Naive thymus-derived CD4-positive, alpha-beta T cell (primary cell): ENCODE measurements at regions not wholly inside any gene's neighbourhood (a gene's known extent, or its start where the extent isn't known, plus 50 kb on each side); places are given as distances from the start of the nearest gene placed in this dataset.
A peak's percentile ranks its signal among the peaks of the same experiment; 100 is the strongest.

Source experiments
- ATAC-seq: fragments of 150-1000 bp; cut with Tn5 transposase; 2 replicates; pipeline ENCODE4 v1.10.0; 2021; ENCODE audit warnings: mild to moderate bottlenecking, moderate library complexity
- CTCF ChIA-PET: fragments of 350-600 bp; sonication (Branson Sonifier 250); formaldehyde crosslinking; loops from one replicate; lab custom pipeline; 2021; ENCODE audit warnings: antibody characterized with exemption; lab: Charles Lee
- POLR2A ChIA-PET: fragments of 350-600 bp; sonication (Branson Sonifier 250); formaldehyde crosslinking; loops from one replicate; lab custom pipeline; 2021; ENCODE audit warnings: antibody characterized with exemption, inconsistent platforms; lab: Charles Lee
- DNase-seq, 9 donors: peaks; one replicate each; pipeline versions ENCODE4 v3.0.0 to v3.0.0-alpha.2; 2020 to 2022; ENCODE audit warnings: mixed read lengths in 1 of 9
- H3K27ac ChIP-seq: one replicate; pipeline ENCODE4 v1.7.0; 2013; ENCODE audit warnings: mild to moderate bottlenecking, low read depth, low read length, moderate library complexity
- H3K27me3 ChIP-seq, 2 donors: one replicate each; pipeline ENCODE4 v1.7.0; 2013; ENCODE audit warnings: low read length in 2 of 2, mild to moderate bottlenecking in 2 of 2, moderate library complexity in 2 of 2; ENCODE audit not compliant: control insufficient read depth in 2 of 2, insufficient read depth in 2 of 2
- H3K36me3 ChIP-seq, 3 experiments: 1 replicate in 2 of 3; 2 replicates in 1 of 3; pipeline ENCODE4 v1.7.0; 2013; ENCODE audit warnings: low read length in 3 of 3, mild to moderate bottlenecking in 3 of 3, moderate library complexity in 1 of 3; ENCODE audit not compliant: insufficient read depth in 3 of 3, control insufficient read depth in 2 of 3
- H3K4me1 ChIP-seq, 2 donors: one replicate each; pipeline ENCODE4 v1.7.0; 2013; ENCODE audit warnings: low read length in 2 of 2, mild to moderate bottlenecking in 2 of 2, moderate library complexity in 1 of 2; ENCODE audit not compliant: control insufficient read depth in 2 of 2, insufficient read depth in 2 of 2
- H3K4me3 ChIP-seq: 2 replicates; pipeline ENCODE4 v1.7.0; 2013; ENCODE audit warnings: mild to moderate bottlenecking, low read length
- H3K9me3 ChIP-seq, 3 experiments: 1 replicate in 2 of 3; 2 replicates in 1 of 3; pipeline ENCODE4 v1.7.0; 2013; ENCODE audit warnings: low read length in 3 of 3; ENCODE audit not compliant: control insufficient read depth in 2 of 3
- H3K27ac Mint-ChIP-seq, 9 donors: one replicate each; pipeline ENCODE4 v1.8.0; 2020 to 2022; ENCODE audit warnings: mixed read lengths in 9 of 9, mild to moderate bottlenecking in 8 of 9, moderate library complexity in 5 of 9, inconsistent platforms in 2 of 9
- H3K27me3 Mint-ChIP-seq, 5 donors: one replicate each; pipeline ENCODE4 v1.8.0; 2021 to 2022; ENCODE audit warnings: mixed read lengths in 5 of 5, mild to moderate bottlenecking in 1 of 5
- H3K36me3 Mint-ChIP-seq, 5 donors: one replicate each; pipeline ENCODE4 v1.8.0; 2020 to 2022; ENCODE audit warnings: mixed read lengths in 5 of 5, mild to moderate bottlenecking in 3 of 5, inconsistent platforms in 1 of 5
- H3K4me1 Mint-ChIP-seq, 7 donors: one replicate each; pipeline ENCODE4 v1.8.0; 2020 to 2022; ENCODE audit warnings: mixed read lengths in 7 of 7, mild to moderate bottlenecking in 3 of 7, inconsistent platforms in 1 of 7
- H3K4me3 Mint-ChIP-seq, 10 donors: one replicate each; pipeline ENCODE4 v1.8.0; 2020 to 2022; ENCODE audit warnings: mild to moderate bottlenecking in 10 of 10, mixed read lengths in 10 of 10, moderate library complexity in 6 of 10, inconsistent platforms in 2 of 10
- H3K9me3 Mint-ChIP-seq, 11 donors: one replicate each; pipeline ENCODE4 v1.8.0; 2020 to 2022; ENCODE audit warnings: mixed read lengths in 11 of 11, mild to moderate bottlenecking in 4 of 11, inconsistent platforms in 1 of 11, moderate library complexity in 1 of 11
- intact Hi-C, 2 donors: fragments of 100-400 bp; cut with micrococcal nuclease; formaldehyde crosslinking; loops; one replicate each; pipeline ENCODE4 v1.15.1; 2023

- ChIA-PET POLR2A (no interaction called here), CTCF (interaction anchor here (1.5 kb wide), 1 partner anchor 293 kb away, joined by 3 read pairs; no protein-coding TSS in a partner anchor)
- H3K27me3 ChIP-seq, result peaks cover 0 to under 1% of the 10 kb centered on the region in 2 donors
- intact Hi-C loops, result no loop called here
- Mint-ChIP-seq H3K27ac (no peak overlapping the region), H3K27me3 (peaks cover 63 to 83% (median 67%) of the 10 kb centered on the region in 5 donors), H3K4me1 (peaks cover 6 to 18% (median 13%) of the 10 kb centered on the region in 7 donors), H3K9me3 (no peaks in the 10 kb centered on the region), H3K4me3 (no peak overlapping the region), H3K36me3 (peaks cover 0 to 3% (median 0%) of the 10 kb centered on the region in 5 donors)
- ATAC-seq (no peak), DNase-seq (no peak)
- H3K4me3 ChIP-seq, result no peak overlapping the region
- H3K27ac ChIP-seq, result no peak overlapping the region
- no peaks in the 10 kb centered on the region for H3K9me3 ChIP-seq
- H3K4me1 ChIP-seq, result no peaks in the 10 kb centered on the region
- H3K36me3 ChIP-seq, result no peaks in the 10 kb centered on the region
Measured at GRCh38 chr11:43558146-43558545, 122.4 kb upstream of the HSD17B12 start.

DNA sequence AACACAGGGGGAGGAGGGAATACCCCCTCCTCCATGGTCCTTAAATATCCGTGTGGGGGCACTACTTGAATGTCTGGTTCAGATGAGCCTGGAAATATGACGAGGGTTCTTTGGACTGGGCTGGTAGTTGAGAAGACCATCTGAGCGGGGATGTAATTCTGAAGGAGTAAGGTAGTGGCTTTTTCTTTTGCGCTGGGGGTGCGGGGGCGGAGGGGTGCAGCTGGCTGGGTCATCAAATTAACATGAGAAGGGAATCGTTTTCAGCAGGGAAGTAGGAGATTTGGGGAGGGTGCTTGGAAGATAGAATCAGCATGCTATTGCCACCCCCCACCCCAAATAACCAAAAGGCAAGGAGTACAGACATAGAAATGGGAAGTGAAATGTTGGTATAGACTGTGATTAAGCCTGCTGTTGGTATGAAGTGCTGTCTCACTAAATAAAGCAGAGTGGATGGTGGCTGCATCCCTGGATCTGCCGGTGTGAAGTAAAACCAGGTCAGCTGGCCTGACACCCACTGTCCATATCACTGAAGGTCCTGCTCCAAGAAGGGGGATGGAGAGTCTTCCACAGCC is 121.9 kb upstream of the HSD17B12 start:
- DNase-seq, result no peak
- Mint-ChIP-seq H3K4me3 (no peak overlapping the region), H3K4me1 (peaks cover 6 to 18% (median 13%) of the 10 kb centered on the region in 7 donors), H3K27me3 (peaks cover 61 to 78% (median 66%) of the 10 kb centered on the region in 5 donors), H3K9me3 (no peaks in the 10 kb centered on the region), H3K36me3 (peaks cover 0 to 3% (median 0%) of the 10 kb centered on the region in 5 donors), H3K27ac (no peak overlapping the region)
- no peaks in the 10 kb centered on the region for H3K9me3 ChIP-seq
- intact Hi-C loops, result no loop called here
- H3K27ac ChIP-seq, result no peak overlapping the region
- no peaks in the 10 kb centered on the region for H3K4me1 ChIP-seq
- no peak overlapping the region for H3K4me3 ChIP-seq
- no peaks in the 10 kb centered on the region for H3K36me3 ChIP-seq
- CTCF ChIA-PET, result no interaction called here
- POLR2A ChIA-PET, result no interaction called here
- no peaks in the 10 kb centered on the region for H3K27me3 ChIP-seq
- no peak for ATAC-seq

- Histone ChIP-seq H3K27me3 (no peaks in the 10 kb centered on the region), H3K9me3 (no peaks in the 10 kb centered on the region), H3K36me3 (no peaks in the 10 kb centered on the region), H3K4me1 (no peaks in the 10 kb centered on the region), H3K4me3 (no peak overlapping the region), H3K27ac (no peak overlapping the region)
- Mint-ChIP-seq H3K4me1 (peaks cover 4 to 11% (median 10%) of the 10 kb centered on the region in 7 donors), H3K4me3 (no peak overlapping the region), H3K27ac (no peak overlapping the region), H3K9me3 (peaks cover 0 to 2% (median 0%) of the 10 kb centered on the region in 11 donors), H3K27me3 (peaks cover 48 to 71% (median 65%) of the 10 kb centered on the region in 5 donors), H3K36me3 (peaks cover 0 to 3% (median 0%) of the 10 kb centered on the region in 5 donors)
- DNase-seq (no peak), ATAC-seq (no peak)
- intact Hi-C loops, result no loop called here
- CTCF ChIA-PET, result no interaction called here
- POLR2A ChIA-PET, result no interaction called here
Measured at GRCh38 chr11:43561832-43562231, 118.7 kb upstream of the HSD17B12 start.

DNA sequence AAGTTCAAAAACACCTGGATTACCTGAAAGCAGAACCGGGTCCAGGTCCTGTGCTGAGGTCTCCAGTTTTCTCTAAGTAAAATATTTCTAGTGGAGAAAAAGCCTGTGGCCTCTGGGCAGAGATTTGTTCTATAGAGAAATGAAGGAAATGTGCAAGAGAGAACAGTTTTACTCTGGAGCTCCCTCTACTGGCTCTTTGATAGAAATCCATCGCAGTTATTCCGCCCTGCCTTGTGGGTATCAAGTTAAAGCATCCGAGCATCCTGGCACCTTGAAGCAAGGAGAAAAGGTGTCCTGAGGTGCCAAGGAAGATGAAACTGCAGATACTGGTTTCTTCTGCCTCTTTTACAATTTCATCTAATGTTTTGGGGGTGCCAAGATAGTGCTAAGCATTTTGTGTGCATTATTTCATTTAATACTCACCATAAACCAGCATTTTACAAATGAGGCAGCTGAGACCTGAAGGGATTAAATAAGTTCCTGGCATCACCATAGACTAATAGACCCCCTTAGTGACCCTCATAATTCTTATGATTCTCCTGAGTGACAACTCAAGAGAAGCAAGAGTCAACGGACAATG is 113.1 kb upstream of the HSD17B12 start:
- Mint-ChIP-seq H3K36me3 (no peaks in the 10 kb centered on the region), H3K27ac (no peak overlapping the region), H3K4me3 (no peak overlapping the region), H3K4me1 (peaks cover 0 to 1% (median 0%) of the 10 kb centered on the region in 7 donors), H3K9me3 (peaks cover 0 to 2% (median 0%) of the 10 kb centered on the region in 11 donors), H3K27me3 (peaks cover 48 to 76% (median 62%) of the 10 kb centered on the region in 5 donors)
- Histone ChIP-seq H3K27me3 (peaks cover 0 to 5% of the 10 kb centered on the region in 2 donors), H3K4me1 (no peaks in the 10 kb centered on the region), H3K9me3 (no peaks in the 10 kb centered on the region), H3K27ac (no peak overlapping the region), H3K36me3 (no peaks in the 10 kb centered on the region), H3K4me3 (no peak overlapping the region)
- ATAC-seq (peak; percentile 55), DNase-seq (peak in 1 of 9 donors; percentile 15)
- intact Hi-C loops, result no loop called here
- CTCF ChIA-PET, result no interaction called here
- POLR2A ChIA-PET, result no interaction called here

- peaks cover 80 to 94% (median 87%) of the 10 kb centered on the region in 5 donors for H3K27me3 Mint-ChIP-seq
- H3K4me1 Mint-ChIP-seq, result peaks cover 12 to 25% (median 21%) of the 10 kb centered on the region in 7 donors
- Histone ChIP-seq H3K4me3 (no peak overlapping the region), H3K9me3 (no peaks in the 10 kb centered on the region), H3K27ac (no peak overlapping the region), H3K27me3 (peaks cover 14 to 31% of the 10 kb centered on the region in 2 donors), H3K4me1 (no peaks in the 10 kb centered on the region), H3K36me3 (no peaks in the 10 kb centered on the region)
- ATAC-seq, result no peak
- POLR2A ChIA-PET, result no interaction called here
- peaks cover 0 to 7% (median 0%) of the 10 kb centered on the region in 11 donors for H3K9me3 Mint-ChIP-seq
- peaks cover 0 to 8% (median 0%) of the 10 kb centered on the region in 5 donors for H3K36me3 Mint-ChIP-seq
- DNase-seq, result no peak
- CTCF ChIA-PET, result no interaction called here
- no peak overlapping the region for H3K4me3 Mint-ChIP-seq
- intact Hi-C loops, result loop anchor here in 1 of 2 donors (5.0 kb wide), 1 partner anchor 279 kb away; no protein-coding TSS in a partner anchor
- no peak overlapping the region for H3K27ac Mint-ChIP-seq
Measured at GRCh38 chr11:43573233-43573632, 107.3 kb upstream of the HSD17B12 start.

DNA sequence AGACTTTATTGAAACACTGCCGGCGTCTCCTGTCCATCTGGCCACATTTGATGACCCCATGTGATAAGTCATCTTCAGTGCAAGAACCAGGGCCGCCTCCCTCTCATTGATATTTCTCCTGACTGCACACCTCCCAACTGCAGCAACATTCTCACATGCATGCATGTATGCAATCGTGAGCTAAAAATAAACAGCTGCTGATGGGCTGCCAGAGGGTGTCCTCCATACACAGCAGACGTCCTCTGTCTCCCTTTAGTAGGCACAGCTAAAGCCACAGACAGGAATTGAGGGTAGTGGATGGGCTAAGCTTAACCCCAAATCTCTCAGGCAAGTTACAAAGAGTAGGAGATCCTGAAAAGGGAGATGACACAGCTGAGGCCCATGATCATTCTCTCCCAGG is 106.7 kb upstream of the HSD17B12 start:
- H3K27ac Mint-ChIP-seq, result no peak overlapping the region
- intact Hi-C loops, result loop anchor here in 1 of 2 donors (5.0 kb wide), 1 partner anchor 278 kb away; no protein-coding TSS in a partner anchor
- no peak overlapping the region for H3K27ac ChIP-seq
- H3K9me3 Mint-ChIP-seq, result peaks cover 0 to 7% (median 0%) of the 10 kb centered on the region in 11 donors
- H3K27me3 ChIP-seq, result peaks cover 14 to 31% of the 10 kb centered on the region in 2 donors
- H3K27me3 Mint-ChIP-seq, result peaks cover 80 to 95% (median 87%) of the 10 kb centered on the region in 5 donors
- ATAC-seq (no peak), DNase-seq (no peak)
- ChIA-PET CTCF (interaction anchor here (0.7 kb wide), 1 partner anchor 277 kb away, joined by 3 read pairs; no protein-coding TSS in a partner anchor), POLR2A (no interaction called here)
- no peaks in the 10 kb centered on the region for H3K36me3 ChIP-seq
- H3K36me3 Mint-ChIP-seq, result peaks cover 0 to 8% (median 0%) of the 10 kb centered on the region in 5 donors
- H3K4me3 Mint-ChIP-seq, result no peak overlapping the region
- H3K4me1 Mint-ChIP-seq, result peaks cover 12 to 30% (median 22%) of the 10 kb centered on the region in 7 donors
- no peaks in the 10 kb centered on the region for H3K9me3 ChIP-seq
- no peaks in the 10 kb centered on the region for H3K4me1 ChIP-seq
- H3K4me3 ChIP-seq, result no peak overlapping the region
